ENCODE measurements at regions not wholly inside any gene's neighbourhood (a gene's known extent, or its start where the extent isn't known, plus 50 kb on each side); places are given as distances from the start of the nearest gene placed in this dataset.

DNA sequence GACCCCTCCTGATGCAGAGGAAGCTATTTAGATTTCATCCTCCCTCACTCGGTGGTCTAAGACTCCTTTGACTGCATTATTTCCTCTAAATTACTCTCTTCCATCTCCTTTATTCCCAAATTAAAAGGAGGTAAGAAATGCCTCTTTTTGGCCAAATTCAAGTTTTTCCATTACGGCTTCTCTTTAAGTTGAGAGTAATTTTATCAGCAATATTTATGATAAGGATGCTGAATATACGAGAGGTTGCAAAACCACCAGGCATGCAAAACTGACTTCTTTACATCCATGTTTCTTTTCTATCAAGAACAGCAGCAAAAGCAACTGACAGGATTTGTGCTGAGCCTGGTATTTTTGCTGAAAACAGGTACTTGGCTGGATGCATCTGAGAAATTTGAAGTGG, 262.0 kb upstream of the RARB start (continued):
- TF ChIP-seq POLR2A (IDR thresholded peaks at IDR 0.05; ENCODE audit: low read depth, low read length) (no peak), ETV6 (conservative IDR thresholded peaks at IDR 0.05 in 1 of 2, IDR thresholded peaks at IDR 0.05 in 1 of 2; ENCODE audit: borderline replicate concordance in 1 of 2, low read depth in 1 of 2) (no peak), HCFC1 (IDR thresholded peaks at IDR 0.05; ENCODE audit: low read length) (no peak), FOXM1 (IDR thresholded peaks at IDR 0.05; ENCODE audit: low read depth, low read length) (no peak), SPI1 (IDR thresholded peaks at IDR 0.05; ENCODE audit: borderline replicate concordance, insufficient read depth, low read depth, low read length) (no peak), MYB (IDR thresholded peaks at IDR 0.05; ENCODE audit: borderline replicate concordance, low read depth, low read length) (no peak), PML (IDR thresholded peaks at IDR 0.05; ENCODE audit: low read length) (no peak), SP1 (IDR thresholded peaks at IDR 0.05; ENCODE audit: low read depth, low read length) (no peak)

GRCh38 chr3:25169151-25169550, 258.9 kb upstream of the RARB start:
- H3K4me2 ChIP-seq (ENCODE audit: control insufficient read depth, insufficient read depth), result no peak overlapping the region
- H3K4me3 ChIP-seq, result no peak overlapping the region
- no peaks in the 10 kb centered on the region; the same call in 2 of the 3 replicates for H3K9me3 ChIP-seq (replicated peaks; ENCODE audit: control insufficient read depth, insufficient read depth, low read length)
- whole genome bisulfite sequencing (ENCODE audit: insufficient coverage, insufficient replicate concordance, low lambda C conversion rate, missing lambda C conversion rate), result 1% methylated on average over 3 of the region's 3 CpGs
- ChIA-PET CTCF (no interaction called here), RAD21 (ENCODE audit: unreplicated experiment) (no interaction called here), SMC1A (ENCODE audit: uncharacterized antibody, unreplicated experiment) (no interaction called here), POLR2A (no interaction called here)
- no peak overlapping the region for H3K9ac ChIP-seq (ENCODE audit: control insufficient read depth, insufficient read depth, low read length)
- FAIRE-seq, result no peak
- H3K27ac ChIP-seq (ENCODE audit: control insufficient read depth, insufficient read depth), result no peak overlapping the region
- no peak for DNase-seq (ENCODE audit: low read depth, low spot score)
- in situ Hi-C loops (cut with MboI), result no loop called here
- intact Hi-C loops (cut with micrococcal nuclease; ENCODE audit: unreplicated experiment), result no loop called here
- no peak for ATAC-seq
- no peaks in the 10 kb centered on the region for H3K36me3 ChIP-seq (ENCODE audit: control insufficient read depth in 2 of 2, insufficient read depth in 2 of 2, low read length in 1 of 2)
- H3K27me3 ChIP-seq (replicated peaks in 1 of 2; ENCODE audit: control insufficient read depth in 2 of 2, insufficient read depth in 2 of 2, low read length in 1 of 2), result no peaks in the 10 kb centered on the region
- no peaks in the 10 kb centered on the region for H4K20me1 ChIP-seq (ENCODE audit: control insufficient read depth, insufficient read depth)
- no peaks in the 10 kb centered on the region for H3K79me2 ChIP-seq (ENCODE audit: control insufficient read depth, insufficient read depth, low read length)
- H3K4me1 ChIP-seq (ENCODE audit: control insufficient read depth, insufficient read depth, low read length), result no peaks in the 10 kb centered on the region
- H2AFZ ChIP-seq (ENCODE audit: control insufficient read depth, low read depth, low read length), result no peak overlapping the region
- BruUV-seq (replicated peaks), result no TSS peak
- TF ChIP-seq BCL11A (IDR thresholded peaks at IDR 0.05; ENCODE audit: low read depth, low read length) (no peak), DPF2 (IDR thresholded peaks at IDR 0.05) (no peak), NBN (IDR thresholded peaks at IDR 0.05) (no peak), TCF3 (IDR thresholded peaks at IDR 0.05; ENCODE audit: borderline replicate concordance, insufficient read depth, low read depth, low read length) (no peak), MTA3 (IDR thresholded peaks at IDR 0.05; ENCODE audit: borderline replicate concordance, low read length) (no peak), POLR2AphosphoS5 (IDR thresholded peaks at IDR 0.05; ENCODE audit: low read length) (no peak), YBX1 (IDR thresholded peaks at IDR 0.05) (no peak), LARP7 (IDR thresholded peaks at IDR 0.05) (no peak), NKRF (conservative IDR thresholded peaks at IDR 0.05) (no peak)
- TF ChIP-seq, protein P1, sequence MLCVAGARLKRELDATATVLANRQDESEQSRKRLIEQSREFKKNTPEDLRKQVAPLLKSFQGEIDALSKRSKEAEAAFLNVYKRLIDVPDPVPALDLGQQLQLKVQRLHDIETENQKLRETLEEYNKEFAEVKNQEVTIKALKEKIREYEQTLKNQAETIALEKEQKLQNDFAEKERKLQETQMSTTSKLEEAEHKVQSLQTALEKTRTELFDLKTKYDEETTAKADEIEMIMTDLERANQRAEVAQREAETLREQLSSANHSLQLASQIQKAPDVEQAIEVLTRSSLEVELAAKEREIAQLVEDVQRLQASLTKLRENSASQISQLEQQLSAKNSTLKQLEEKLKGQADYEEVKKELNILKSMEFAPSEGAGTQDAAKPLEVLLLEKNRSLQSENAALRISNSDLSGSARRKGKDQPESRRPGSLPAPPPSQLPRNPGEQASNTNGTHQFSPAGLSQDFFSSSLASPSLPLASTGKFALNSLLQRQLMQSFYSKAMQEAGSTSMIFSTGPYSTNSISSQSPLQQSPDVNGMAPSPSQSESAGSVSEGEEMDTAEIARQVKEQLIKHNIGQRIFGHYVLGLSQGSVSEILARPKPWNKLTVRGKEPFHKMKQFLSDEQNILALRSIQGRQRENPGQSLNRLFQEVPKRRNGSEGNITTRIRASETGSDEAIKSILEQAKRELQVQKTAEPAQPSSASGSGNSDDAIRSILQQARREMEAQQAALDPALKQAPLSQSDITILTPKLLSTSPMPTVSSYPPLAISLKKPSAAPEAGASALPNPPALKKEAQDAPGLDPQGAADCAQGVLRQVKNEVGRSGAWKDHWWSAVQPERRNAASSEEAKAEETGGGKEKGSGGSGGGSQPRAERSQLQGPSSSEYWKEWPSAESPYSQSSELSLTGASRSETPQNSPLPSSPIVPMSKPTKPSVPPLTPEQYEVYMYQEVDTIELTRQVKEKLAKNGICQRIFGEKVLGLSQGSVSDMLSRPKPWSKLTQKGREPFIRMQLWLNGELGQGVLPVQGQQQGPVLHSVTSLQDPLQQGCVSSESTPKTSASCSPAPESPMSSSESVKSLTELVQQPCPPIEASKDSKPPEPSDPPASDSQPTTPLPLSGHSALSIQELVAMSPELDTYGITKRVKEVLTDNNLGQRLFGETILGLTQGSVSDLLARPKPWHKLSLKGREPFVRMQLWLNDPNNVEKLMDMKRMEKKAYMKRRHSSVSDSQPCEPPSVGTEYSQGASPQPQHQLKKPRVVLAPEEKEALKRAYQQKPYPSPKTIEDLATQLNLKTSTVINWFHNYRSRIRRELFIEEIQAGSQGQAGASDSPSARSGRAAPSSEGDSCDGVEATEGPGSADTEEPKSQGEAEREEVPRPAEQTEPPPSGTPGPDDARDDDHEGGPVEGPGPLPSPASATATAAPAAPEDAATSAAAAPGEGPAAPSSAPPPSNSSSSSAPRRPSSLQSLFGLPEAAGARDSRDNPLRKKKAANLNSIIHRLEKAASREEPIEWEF (IDR thresholded peaks at IDR 0.05; ENCODE audit: insufficient replicate concordance, low read depth, low read length), result no peak
- TF ChIP-seq, protein P2, sequence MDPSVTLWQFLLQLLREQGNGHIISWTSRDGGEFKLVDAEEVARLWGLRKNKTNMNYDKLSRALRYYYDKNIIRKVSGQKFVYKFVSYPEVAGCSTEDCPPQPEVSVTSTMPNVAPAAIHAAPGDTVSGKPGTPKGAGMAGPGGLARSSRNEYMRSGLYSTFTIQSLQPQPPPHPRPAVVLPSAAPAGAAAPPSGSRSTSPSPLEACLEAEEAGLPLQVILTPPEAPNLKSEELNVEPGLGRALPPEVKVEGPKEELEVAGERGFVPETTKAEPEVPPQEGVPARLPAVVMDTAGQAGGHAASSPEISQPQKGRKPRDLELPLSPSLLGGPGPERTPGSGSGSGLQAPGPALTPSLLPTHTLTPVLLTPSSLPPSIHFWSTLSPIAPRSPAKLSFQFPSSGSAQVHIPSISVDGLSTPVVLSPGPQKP (IDR thresholded peaks at IDR 0.05; ENCODE audit: low read depth, low read length), result no peak

Measured in GM12878 (cell line).